A673 (cell line): ENCODE measurements at regions not wholly inside any gene's neighbourhood (a gene's known extent, or its start where the extent isn't known, plus 50 kb on each side); places are given as distances from the start of the nearest gene placed in this dataset.

Experiments
- CTCF ChIP-seq: fragments of 300-800, 200-600 bp; sonication (generic); conservative IDR thresholded peaks from 2 replicates; pipeline ENCODE4 v1.5.1; 2017; ENCODE audit warnings: low read depth, mild to moderate bottlenecking, antibody characterized with exemption, low read length, moderate library complexity, mixed read lengths
- EZH2 ChIP-seq: fragments of 200-600 bp; sonication (generic); IDR thresholded peaks from 2 replicates; pipeline ENCODE4 v1.6.1; 2017; ENCODE audit warnings: borderline replicate concordance, low read depth, mild to moderate bottlenecking, mixed read lengths, antibody characterized with exemption, low read length; ENCODE audit not compliant: poor library complexity, severe bottlenecking

- TF ChIP-seq CTCF (no peak), EZH2 (no peak)
These were observed 80.1 kb downstream of the SYNE3 start for GRCh38 chr14:95436354-95436753.
